ENCODE measurements at regions not wholly inside any gene's neighbourhood (a gene's known extent, or its start where the extent isn't known, plus 50 kb on each side); places are given as distances from the start of the nearest gene placed in this dataset.
A peak's percentile ranks its signal among the peaks of the same experiment; 100 is the strongest.

DNA sequence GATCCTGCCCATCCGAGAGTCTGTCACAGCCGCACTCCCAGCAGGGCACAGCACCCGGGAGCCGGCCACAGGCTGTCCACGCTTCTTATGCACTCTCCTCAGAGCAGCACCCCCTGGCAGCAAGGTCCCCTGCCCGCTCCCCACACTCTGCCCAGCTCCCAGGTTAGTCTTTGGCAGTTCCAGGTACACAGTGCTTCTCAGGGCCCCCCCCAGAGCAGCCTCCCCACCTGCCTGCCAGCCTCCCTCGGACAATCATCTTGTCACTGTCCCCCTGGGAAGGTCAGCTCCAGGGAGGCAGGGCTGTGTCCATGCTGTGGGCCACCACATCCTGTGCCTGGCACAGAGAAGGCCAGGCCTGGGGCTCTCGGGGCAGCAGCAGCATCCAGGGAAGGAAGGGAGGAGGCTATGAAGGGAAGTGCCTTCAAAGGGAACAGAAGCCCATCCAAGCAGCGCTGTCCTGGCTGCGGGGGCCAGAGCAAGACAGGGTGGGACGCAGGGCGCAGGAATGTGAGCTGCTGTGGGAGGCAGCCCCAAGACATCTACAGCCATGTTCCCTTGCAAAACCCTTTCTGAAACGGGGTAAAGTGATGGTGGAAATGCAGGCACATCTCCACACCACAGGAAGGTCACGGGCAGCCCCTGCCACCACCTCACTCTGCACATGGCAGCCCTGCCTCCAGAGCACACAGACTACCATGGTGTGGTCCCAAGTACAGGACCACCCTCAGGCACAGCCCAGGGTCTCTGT, 68.6 kb upstream of the ADAMTS2 start:
- Histone ChIP-seq H3K9ac (ENCODE audit: low read length) (no peak overlapping the region), H3K4me1 (ENCODE audit: control insufficient read depth, insufficient read depth, low read length) (no peaks in the 10 kb centered on the region), H3K9me3 (ENCODE audit: control insufficient read depth, low read length) (peaks cover 3% of the 10 kb centered on the region), H3K27me3 (replicated peaks; ENCODE audit: control insufficient read depth, insufficient read depth, low read length) (peaks cover 18% of the 10 kb centered on the region), H3K4me3 (ENCODE audit: low read length) (no peak overlapping the region), H3K36me3 (ENCODE audit: control insufficient read depth, insufficient read depth, low read length, severe bottlenecking) (no peaks in the 10 kb centered on the region)
- DNase-seq (ENCODE audit: low read depth), result no peak

DNA sequence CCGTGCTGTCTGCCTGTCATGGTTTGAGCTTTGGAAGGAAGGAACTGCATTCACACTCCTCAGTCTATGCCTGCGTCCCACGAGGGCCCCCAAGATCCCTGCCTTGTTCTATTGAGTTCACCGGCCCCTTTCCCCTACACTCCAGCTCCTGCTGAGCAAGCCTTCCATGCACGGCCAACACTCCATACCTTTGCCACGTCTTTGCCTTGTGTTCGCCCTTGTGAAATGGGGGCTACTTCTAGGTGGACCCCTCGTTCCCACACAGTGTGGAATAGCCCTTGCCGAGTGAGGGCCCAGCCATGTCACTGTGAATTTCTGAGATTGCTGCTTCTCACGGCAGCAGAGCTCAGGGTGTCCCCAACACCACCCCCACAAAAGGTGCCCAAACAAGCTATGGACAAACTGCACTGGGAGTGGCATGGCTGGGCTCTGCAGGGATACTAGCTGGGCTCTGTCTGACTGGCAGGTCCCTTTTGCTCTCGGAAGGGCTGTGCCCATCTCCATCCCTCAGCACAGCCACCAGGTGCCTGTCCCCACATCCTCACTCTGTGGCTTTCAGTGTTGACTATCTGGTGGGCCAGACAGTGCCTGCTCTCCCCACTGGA, 67.9 kb upstream of the ADAMTS2 start:
- Histone ChIP-seq H3K4me1 (ENCODE audit: control insufficient read depth, insufficient read depth, low read length) (no peaks in the 10 kb centered on the region), H3K27me3 (replicated peaks; ENCODE audit: control insufficient read depth, insufficient read depth, low read length) (peaks cover 18% of the 10 kb centered on the region), H3K4me3 (ENCODE audit: low read length) (no peak overlapping the region), H3K36me3 (ENCODE audit: control insufficient read depth, insufficient read depth, low read length, severe bottlenecking) (no peaks in the 10 kb centered on the region), H3K9ac (ENCODE audit: low read length) (no peak overlapping the region), H3K9me3 (ENCODE audit: control insufficient read depth, low read length) (peaks cover 3% of the 10 kb centered on the region)
- no peak for DNase-seq (ENCODE audit: low read depth)

DNA sequence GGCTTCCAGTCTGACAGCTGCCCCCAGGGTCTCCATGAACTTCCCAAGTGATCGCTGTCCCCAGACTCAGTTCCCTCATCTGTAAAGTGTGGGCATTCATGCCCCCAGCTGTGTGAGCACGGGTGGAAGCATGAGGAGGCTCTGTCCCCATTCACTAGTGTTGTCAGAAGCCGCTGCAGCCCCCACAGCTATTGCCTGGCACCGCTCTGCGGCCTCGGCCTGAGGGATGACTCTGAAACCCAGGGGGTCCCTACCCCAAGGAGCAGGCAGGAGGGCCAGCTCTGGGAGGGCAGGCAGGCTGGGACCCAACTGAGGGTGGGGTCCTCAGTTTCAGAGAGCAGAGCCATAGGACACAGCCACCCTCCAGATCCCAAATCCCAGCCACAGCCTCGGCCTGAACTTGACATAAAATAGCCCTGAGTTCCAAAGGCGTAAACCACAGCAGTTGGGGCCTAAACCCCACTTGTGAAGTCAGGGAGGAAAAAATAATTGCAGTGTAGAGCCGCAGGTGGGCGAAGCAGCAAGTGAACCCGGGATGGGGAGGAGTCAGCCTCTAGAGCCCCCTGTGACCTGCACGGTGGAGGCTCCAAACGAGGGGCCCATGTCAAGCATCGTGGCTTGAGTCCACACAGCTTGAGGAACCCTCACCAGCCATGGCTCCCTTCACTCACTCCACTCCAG, 66.0 kb upstream of the ADAMTS2 start:
- peaks cover 17% of the 10 kb centered on the region for H3K4me1 ChIP-seq (ENCODE audit: control insufficient read depth, insufficient read depth, low read length)
- H3K9me3 ChIP-seq (ENCODE audit: control insufficient read depth, low read length), result peaks cover 3% of the 10 kb centered on the region
- no peak overlapping the region for H3K4me3 ChIP-seq (ENCODE audit: low read length)
- no peak for DNase-seq (ENCODE audit: low read depth)
- peaks cover 5% of the 10 kb centered on the region for H3K27me3 ChIP-seq (replicated peaks; ENCODE audit: control insufficient read depth, insufficient read depth, low read length)
- no peaks in the 10 kb centered on the region for H3K36me3 ChIP-seq (ENCODE audit: control insufficient read depth, insufficient read depth, low read length, severe bottlenecking)
- H3K9ac ChIP-seq (ENCODE audit: low read length), result no peak overlapping the region

DNA sequence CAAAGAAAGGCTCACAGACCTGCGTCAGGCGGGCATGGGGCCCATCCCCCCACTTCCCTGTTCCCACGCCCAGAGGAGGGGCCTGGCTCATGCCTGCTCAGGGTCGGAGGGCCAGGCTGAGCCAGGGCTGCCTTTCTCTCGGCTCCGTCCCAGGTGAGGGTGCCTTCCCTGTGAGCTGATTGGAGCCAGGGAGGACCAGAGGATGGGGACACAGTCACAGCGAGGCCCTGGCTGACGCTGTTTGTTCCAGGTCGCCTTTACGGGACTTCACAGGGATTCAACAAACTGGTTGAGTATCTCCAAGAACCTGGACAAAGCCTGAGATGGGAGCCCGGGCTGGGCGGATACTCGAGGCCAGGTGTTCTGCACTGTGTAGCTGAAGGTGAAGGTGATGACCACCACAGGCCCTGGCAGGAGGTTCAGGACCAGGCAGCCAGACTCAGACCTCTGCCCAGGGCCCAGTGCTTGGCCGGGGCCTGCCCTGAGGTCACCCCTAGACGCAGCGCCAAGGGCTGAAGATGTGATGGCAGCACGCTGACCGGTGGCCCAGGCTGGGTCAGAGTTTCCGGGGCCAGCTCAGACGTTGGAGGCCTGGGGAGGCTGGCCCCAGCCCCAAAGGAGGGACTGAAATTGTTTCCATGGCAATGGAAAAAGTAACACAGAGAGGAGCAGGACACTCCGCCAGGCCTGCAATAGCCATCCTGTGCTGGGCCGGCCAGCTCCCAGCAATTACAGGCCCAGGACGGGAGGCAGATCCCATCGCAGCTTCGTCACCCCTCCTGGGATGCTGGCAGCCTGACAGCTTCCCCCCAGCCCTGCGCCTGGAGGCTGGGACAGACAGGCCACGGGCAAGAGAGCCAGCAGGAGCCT, 65.3 kb upstream of the ADAMTS2 start:
- Histone ChIP-seq H3K27me3 (replicated peaks; ENCODE audit: control insufficient read depth, insufficient read depth, low read length) (peaks cover 3% of the 10 kb centered on the region), H3K9ac (ENCODE audit: low read length) (no peak overlapping the region), H3K9me3 (ENCODE audit: control insufficient read depth, low read length) (peaks cover under 1% of the 10 kb centered on the region), H3K4me3 (ENCODE audit: low read length) (no peak overlapping the region), H3K4me1 (ENCODE audit: control insufficient read depth, insufficient read depth, low read length) (peaks cover 20% of the 10 kb centered on the region), H3K36me3 (ENCODE audit: control insufficient read depth, insufficient read depth, low read length, severe bottlenecking) (no peaks in the 10 kb centered on the region)
- no peak for DNase-seq (ENCODE audit: low read depth)

DNA sequence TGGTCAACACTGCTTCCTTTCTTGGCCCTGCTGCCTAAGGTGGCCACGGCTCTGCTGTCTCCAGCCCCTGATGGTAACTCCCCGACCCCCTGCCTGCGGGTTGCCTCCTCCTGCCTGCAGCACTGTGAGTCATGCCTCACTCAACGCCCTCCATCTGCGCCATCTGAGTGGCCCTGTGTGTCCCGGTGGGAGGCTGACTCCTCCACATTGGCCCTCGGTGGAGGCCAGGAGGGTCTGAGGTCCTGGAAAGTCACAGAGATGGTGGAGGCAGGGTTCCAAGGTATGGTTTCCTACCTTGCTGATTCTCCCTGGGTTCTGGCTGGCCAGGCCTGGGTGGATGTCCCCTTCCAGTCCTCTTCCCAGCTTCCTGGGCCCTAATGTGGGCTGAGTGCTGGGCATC, 64.5 kb upstream of the ADAMTS2 start:
- no peaks in the 10 kb centered on the region for H3K9me3 ChIP-seq (ENCODE audit: control insufficient read depth, low read length)
- H3K27me3 ChIP-seq (replicated peaks; ENCODE audit: control insufficient read depth, insufficient read depth, low read length), result peaks cover 3% of the 10 kb centered on the region
- no peaks in the 10 kb centered on the region for H3K36me3 ChIP-seq (ENCODE audit: control insufficient read depth, insufficient read depth, low read length, severe bottlenecking)
- no peak for DNase-seq (ENCODE audit: low read depth)
- no peak overlapping the region for H3K9ac ChIP-seq (ENCODE audit: low read length)
- peaks cover 20% of the 10 kb centered on the region for H3K4me1 ChIP-seq (ENCODE audit: control insufficient read depth, insufficient read depth, low read length)
- H3K4me3 ChIP-seq (ENCODE audit: low read length), result no peak overlapping the region

DNA sequence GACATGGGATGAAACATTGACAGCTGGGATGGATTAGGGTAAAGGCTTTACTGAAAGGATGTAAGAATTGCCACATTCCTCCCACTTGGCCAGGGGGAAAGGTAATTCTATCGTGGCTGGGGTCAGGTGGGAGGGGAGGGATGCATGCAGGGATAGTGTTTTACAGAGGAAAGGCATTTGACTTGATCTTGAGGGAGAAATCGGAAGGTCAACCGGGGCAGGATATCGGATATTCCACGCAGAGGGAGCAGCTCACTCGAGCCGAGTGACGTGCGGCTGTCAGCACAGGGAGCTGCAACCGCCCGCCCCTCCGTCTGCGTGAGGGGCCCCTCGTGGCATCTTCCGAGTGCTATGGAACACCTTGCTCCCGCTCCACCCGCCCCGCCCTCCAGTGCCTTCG, 63.4 kb upstream of the ADAMTS2 start:
- Histone ChIP-seq H3K4me1 (ENCODE audit: control insufficient read depth, insufficient read depth, low read length) (peaks cover 20% of the 10 kb centered on the region), H3K9me3 (ENCODE audit: control insufficient read depth, low read length) (no peaks in the 10 kb centered on the region), H3K9ac (ENCODE audit: low read length) (no peak overlapping the region), H3K4me3 (ENCODE audit: low read length) (no peak overlapping the region), H3K27me3 (replicated peaks; ENCODE audit: control insufficient read depth, insufficient read depth, low read length) (peaks cover 2% of the 10 kb centered on the region), H3K36me3 (ENCODE audit: control insufficient read depth, insufficient read depth, low read length, severe bottlenecking) (no peaks in the 10 kb centered on the region)
- no peak for DNase-seq (ENCODE audit: low read depth)

DNA sequence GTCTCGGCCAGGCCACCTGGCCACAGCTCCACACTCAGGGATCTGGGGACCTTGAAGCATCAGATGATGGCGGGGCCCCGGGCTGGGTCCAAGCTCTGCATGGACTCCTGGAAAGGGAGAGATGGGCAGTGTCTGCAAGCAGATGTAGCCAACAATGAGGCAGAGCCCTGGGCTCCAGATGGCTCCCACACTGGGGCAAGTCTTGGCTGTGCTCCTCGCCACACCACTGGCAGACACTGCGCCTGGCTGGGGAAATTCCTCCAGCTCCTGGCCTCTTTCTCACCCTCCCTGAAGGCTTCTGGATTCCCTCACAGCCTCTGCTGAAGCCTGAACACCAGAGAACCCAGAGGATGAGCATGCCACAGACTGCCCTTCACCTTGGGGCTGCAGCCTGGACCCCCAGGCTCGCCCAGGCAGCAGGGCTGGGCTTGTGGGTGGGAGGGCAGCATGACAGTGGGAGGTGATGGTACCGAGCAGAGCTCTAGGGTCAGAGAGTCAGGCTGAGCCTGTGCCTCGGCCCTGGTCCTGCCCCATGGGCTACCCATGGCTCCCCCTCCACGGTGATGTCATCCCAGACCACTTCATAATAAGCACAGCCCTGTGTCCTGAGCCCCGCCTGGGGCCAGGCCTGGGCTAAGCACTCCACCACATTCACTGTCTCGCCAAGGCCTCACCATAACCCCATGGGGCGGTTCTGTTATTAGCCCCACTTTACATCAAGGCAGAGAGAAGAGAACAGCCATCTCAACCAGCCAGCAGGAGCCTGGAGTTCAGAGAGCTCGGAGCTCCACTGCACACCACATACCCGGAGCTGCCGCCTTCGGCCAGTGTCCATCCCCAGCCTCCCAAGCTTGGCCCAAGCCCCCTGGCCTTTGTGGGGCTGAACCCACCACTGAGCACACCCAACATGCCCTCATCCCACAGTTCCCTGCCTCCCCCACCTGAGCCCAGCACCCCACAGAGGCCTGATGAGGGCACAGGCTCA, 62.2 kb upstream of the ADAMTS2 start:
- Histone ChIP-seq H3K27me3 (replicated peaks; ENCODE audit: control insufficient read depth, insufficient read depth, low read length) (no peaks in the 10 kb centered on the region), H3K36me3 (ENCODE audit: control insufficient read depth, insufficient read depth, low read length, severe bottlenecking) (no peaks in the 10 kb centered on the region), H3K9me3 (ENCODE audit: control insufficient read depth, low read length) (no peaks in the 10 kb centered on the region), H3K9ac (ENCODE audit: low read length) (peak overlapping the region; percentile 16), H3K4me3 (ENCODE audit: low read length) (no peak overlapping the region), H3K4me1 (ENCODE audit: control insufficient read depth, insufficient read depth, low read length) (peaks cover 20% of the 10 kb centered on the region)
- DNase-seq (ENCODE audit: low read depth), result peak; percentile 58

DNA sequence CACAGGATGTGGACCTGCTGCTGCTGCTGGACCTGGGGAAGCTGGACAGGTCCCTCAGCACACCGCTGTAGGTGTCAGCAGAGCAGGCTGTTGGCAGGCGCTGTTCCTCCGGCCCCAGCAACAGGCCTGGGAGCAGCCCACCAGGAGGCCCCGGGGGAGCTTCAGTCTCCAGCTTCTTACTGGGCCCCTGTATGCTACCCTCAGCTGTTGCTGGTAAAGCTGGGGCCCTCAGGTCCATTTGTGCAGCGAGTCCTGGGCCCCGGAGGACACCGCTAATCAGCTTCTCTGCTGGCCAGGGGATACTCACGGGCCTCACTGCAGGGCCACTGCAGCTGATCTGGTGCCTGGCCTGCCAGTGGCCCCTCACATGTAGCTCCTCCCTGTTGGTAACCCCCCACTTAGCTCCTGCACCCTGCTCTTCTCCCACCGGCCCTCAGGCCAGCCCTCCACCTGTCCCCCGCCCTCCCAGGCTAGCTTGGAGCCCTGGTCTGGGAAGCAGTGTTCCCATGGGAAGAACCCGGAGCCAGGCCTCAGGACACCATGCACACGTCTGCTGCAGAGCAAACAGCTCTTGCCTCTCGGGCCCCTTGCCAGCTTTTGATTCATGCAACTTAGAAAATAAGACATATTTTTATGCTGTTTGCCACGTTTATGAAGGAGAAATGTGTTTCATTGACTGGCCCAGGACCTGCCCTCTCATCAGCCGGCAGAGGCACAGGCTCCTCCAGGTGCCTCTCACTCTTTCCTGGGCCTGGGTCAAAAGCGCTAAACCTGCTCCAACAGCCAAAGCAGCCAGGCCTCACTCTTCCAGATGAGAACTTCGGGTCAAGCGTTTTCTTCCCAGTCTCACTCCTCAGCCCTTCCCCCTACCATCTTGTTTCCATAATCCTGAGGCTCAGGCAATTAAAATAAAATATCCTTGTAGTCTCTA, 61.0 kb upstream of the ADAMTS2 start:
- Histone ChIP-seq H3K9me3 (ENCODE audit: control insufficient read depth, low read length) (no peaks in the 10 kb centered on the region), H3K27me3 (replicated peaks; ENCODE audit: control insufficient read depth, insufficient read depth, low read length) (no peaks in the 10 kb centered on the region), H3K4me3 (ENCODE audit: low read length) (no peak overlapping the region), H3K36me3 (ENCODE audit: control insufficient read depth, insufficient read depth, low read length, severe bottlenecking) (no peaks in the 10 kb centered on the region), H3K4me1 (ENCODE audit: control insufficient read depth, insufficient read depth, low read length) (peaks cover 20% of the 10 kb centered on the region), H3K9ac (ENCODE audit: low read length) (peak overlapping the region; percentile 16)
- DNase-seq (ENCODE audit: low read depth), result peak; percentile 38

DNA sequence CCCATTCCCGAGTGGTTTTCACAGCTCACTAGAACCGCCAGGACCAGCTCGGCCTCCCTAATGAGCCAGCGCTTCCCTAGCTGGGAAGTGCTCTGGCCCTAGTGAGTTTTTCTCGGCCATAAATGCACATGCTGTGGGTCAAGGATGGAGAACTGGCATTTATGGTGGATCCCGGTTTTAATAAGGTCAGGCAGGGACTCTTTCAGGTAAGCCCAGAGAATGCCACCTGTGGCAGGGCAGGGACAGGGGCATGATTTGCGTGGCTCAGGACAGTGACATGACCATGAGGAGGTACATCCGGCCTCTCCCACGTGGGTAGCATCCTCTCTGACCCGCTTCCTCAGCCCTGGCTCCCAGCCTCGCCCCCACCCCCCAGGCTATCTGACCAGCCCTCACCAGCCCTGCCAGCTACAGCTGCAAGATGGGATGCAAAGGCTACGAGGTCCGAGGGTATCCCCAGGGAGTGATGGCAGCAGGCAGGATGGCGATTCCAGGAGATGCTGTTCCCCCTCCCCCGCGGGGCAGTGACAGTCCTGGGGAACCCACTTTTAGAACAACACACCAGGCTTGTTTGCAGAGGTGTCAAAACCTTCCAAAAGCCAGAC, 60.3 kb upstream of the ADAMTS2 start:
- Histone ChIP-seq H3K4me1 (ENCODE audit: control insufficient read depth, insufficient read depth, low read length) (peaks cover 20% of the 10 kb centered on the region), H3K9ac (ENCODE audit: low read length) (no peak overlapping the region), H3K4me3 (ENCODE audit: low read length) (no peak overlapping the region), H3K27me3 (replicated peaks; ENCODE audit: control insufficient read depth, insufficient read depth, low read length) (no peaks in the 10 kb centered on the region), H3K36me3 (ENCODE audit: control insufficient read depth, insufficient read depth, low read length, severe bottlenecking) (no peaks in the 10 kb centered on the region), H3K9me3 (ENCODE audit: control insufficient read depth, low read length) (peaks cover 3% of the 10 kb centered on the region)
- no peak for DNase-seq (ENCODE audit: low read depth)
